Kidney epithelial cell (primary cell): ENCODE measurements at regions not wholly inside any gene's neighbourhood (a gene's known extent, or its start where the extent isn't known, plus 50 kb on each side); places are given as distances from the start of the nearest gene placed in this dataset.

ENCODE experiments used
- DNase-seq: peaks from one replicate; pipeline ENCODE4 v3.0.0-alpha.2; 2010; ENCODE audit warnings: low read depth
- H3K27me3 ChIP-seq: 2 replicates; pipeline ENCODE4 v1.6.0; 2011; ENCODE audit warnings: low read length; ENCODE audit not compliant: control insufficient read depth, insufficient read depth
- H3K36me3 ChIP-seq: 2 replicates; pipeline ENCODE4 v1.5.1; 2011; ENCODE audit warnings: low read length; ENCODE audit not compliant: control insufficient read depth, insufficient read depth
- H3K4me3 ChIP-seq: 2 replicates; pipeline ENCODE4 v1.5.1; 2011; ENCODE audit warnings: low read depth, mild to moderate bottlenecking, control low read depth, low read length
- TF ChIP-seq, protein P1 (sequence below): IDR thresholded peaks from 2 replicates; pipeline ENCODE4 v1.5.1; 2011; ENCODE audit warnings: mild to moderate bottlenecking, moderate library complexity, low read length, control low read depth, inconsistent platforms; ENCODE audit not compliant: insufficient read depth, poor library complexity, severe bottlenecking

DNA sequence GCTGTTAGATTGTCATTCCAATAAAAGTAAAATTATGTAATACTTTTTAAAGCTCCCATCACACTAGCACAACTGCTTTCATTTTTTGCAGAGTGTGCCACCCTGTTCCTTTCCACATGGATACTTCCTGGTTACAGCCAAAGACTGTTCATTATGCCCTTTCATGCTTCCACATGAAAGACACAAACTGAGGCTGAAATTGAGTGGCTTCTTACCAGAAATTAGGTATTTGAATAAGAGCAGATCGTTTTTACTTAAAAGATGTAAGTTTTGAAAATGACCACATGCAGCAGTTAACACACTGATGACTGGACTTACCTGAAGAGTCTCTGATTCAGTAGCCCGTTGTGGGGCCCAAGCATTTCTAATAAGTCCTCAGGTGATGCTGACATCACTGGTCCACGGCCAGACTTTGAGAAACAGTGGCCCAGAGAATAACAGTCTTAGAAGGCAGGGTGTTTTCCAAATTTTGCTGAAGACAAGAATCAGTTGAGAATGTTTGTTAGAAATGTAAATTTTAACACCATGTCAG is 187.6 kb upstream of the DMRT1 start:
- TF ChIP-seq, protein P1, sequence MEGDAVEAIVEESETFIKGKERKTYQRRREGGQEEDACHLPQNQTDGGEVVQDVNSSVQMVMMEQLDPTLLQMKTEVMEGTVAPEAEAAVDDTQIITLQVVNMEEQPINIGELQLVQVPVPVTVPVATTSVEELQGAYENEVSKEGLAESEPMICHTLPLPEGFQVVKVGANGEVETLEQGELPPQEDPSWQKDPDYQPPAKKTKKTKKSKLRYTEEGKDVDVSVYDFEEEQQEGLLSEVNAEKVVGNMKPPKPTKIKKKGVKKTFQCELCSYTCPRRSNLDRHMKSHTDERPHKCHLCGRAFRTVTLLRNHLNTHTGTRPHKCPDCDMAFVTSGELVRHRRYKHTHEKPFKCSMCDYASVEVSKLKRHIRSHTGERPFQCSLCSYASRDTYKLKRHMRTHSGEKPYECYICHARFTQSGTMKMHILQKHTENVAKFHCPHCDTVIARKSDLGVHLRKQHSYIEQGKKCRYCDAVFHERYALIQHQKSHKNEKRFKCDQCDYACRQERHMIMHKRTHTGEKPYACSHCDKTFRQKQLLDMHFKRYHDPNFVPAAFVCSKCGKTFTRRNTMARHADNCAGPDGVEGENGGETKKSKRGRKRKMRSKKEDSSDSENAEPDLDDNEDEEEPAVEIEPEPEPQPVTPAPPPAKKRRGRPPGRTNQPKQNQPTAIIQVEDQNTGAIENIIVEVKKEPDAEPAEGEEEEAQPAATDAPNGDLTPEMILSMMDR: no peak
- H3K4me3 ChIP-seq: no peak overlapping the region
- H3K27me3 ChIP-seq: no peaks in the 10 kb centered on the region
- no peak for DNase-seq
- no peaks in the 10 kb centered on the region for H3K36me3 ChIP-seq

DNA sequence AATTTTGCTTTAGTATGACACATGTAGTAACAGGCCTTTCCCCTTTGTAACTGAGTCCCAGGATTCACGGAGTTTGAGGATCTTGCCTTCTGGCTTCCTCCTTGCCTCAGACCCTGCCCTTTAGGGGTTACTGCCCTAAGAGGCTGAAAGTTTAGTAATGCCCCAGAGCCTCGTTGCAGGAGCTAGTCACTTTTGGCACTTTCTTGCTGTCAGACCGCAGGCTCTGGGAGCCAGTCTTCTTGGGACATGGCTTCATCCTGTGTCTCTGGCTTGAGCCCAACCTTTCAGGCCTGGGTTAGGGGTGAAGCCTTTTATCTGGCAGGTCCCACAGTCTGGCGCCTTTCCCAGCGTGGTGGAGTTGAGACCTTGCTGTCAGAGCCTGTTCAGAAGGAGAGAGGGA is 185.6 kb upstream of the DMRT1 start:
- H3K4me3 ChIP-seq: no peak overlapping the region
- H3K27me3 ChIP-seq: no peaks in the 10 kb centered on the region
- no peak for DNase-seq
- no peaks in the 10 kb centered on the region for H3K36me3 ChIP-seq
- TF ChIP-seq, protein P1: no peak

DNA sequence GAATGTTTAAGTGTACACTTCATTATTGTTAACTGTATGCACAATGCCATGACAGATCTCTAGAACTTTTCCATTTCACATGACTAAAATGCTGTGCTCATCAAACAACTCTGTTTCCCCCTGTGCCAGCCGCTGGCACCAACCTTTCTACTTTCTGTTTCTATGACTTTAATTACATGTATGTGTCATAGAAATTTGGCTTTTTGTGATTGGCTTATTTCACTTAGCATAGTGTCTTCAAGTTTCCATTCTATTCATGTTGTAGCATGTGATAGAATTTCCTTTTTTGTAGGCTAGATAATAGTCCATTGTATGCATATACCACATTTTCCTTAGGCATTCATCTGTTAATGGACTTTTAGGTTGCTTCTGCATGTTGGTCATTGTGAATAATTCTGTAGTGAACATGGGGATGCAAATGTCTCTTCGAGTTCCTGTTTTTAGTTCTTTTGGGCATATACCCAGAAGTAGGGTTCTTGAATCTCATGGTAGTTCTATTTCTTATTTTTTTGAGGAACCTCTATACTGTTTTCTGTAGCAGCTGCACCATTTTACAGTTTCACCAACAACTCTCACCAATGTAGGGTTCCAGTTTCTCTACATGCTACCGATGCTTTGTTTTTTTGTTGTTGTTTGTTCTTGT is 184.4 kb upstream of the DMRT1 start:
- H3K4me3 ChIP-seq: no peak overlapping the region
- H3K36me3 ChIP-seq: no peaks in the 10 kb centered on the region
- DNase-seq: no peak
- TF ChIP-seq, protein P1: no peak
- no peaks in the 10 kb centered on the region for H3K27me3 ChIP-seq

DNA sequence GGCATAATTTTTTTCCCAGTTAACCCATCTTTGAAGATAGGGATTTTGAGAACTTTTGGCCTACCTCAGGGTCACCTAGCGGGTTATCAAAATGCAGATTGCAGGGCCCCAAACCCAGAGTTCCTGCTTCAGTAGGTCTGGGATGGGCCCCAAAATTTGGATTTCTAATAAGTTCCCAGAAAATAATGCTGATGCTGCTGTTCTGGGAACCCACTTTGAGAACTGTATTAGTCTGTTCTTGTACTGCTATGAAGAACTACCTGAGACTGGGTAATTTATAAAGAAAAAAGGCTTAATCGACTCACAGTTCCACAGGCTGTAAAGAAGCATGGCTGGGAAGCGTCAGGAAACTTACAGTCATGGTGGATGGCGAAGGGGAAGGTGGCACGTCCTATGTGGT is 182.2 kb upstream of the DMRT1 start:
- Histone ChIP-seq H3K27me3 (no peaks in the 10 kb centered on the region), H3K4me3 (no peak overlapping the region), H3K36me3 (no peaks in the 10 kb centered on the region)
- no peak for DNase-seq
- TF ChIP-seq, protein P1: no peak

DNA sequence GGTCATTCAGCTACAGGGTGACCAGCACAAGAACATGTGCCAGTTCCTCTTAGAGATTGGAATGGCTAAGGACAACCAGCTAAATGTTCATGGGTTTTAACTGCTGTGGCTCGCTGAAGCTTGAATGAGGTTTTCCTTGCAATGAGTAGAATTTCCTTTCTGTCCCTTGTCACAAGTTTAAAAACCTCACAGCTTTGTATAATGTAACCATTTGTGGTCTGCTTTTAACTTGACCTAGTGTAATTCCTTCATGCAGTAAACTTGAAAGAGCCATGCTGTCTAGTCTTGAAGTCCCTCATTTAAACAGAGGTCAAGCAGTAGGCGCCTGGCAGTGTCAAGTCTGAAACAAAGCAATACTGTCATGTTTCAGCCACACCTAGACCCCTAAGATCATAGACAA is 181.3 kb upstream of the DMRT1 start:
- no peak overlapping the region for H3K4me3 ChIP-seq
- TF ChIP-seq, protein P1: no peak
- DNase-seq: no peak
- no peaks in the 10 kb centered on the region for H3K27me3 ChIP-seq
- no peaks in the 10 kb centered on the region for H3K36me3 ChIP-seq

DNA sequence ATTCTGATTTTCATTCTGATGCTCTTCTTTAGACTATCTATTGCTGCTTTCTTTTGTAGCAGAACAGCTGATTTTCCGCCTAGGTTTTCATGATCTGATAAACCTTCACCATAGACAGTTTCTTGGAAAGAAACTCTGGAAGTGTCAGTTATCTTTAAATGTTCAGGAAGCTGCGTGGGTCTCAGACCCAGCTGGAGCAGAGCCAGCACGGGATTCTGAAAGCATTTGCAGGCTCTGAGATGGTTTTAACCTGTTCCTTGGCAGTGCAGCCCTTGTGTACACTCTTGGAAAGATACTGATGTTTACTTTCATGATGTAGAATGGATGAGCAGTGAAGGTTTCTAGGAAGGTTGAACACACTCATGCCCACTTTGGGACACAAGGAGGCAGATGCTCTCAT is 178.0 kb upstream of the DMRT1 start:
- Histone ChIP-seq H3K27me3 (no peaks in the 10 kb centered on the region), H3K36me3 (no peaks in the 10 kb centered on the region), H3K4me3 (no peak overlapping the region)
- no peak for DNase-seq
- TF ChIP-seq, protein P1: no peak
